ENCODE measurements at regions not wholly inside any gene's neighbourhood (a gene's known extent, or its start where the extent isn't known, plus 50 kb on each side); places are given as distances from the start of the nearest gene placed in this dataset.

- no peak overlapping the region for H3K27ac ChIP-seq
- no peak for TF ChIP-seq CTCF (IDR thresholded peaks at IDR 0.05)
- TF ChIP-seq POLR2A (IDR thresholded peaks at IDR 0.05) = no peak
- intact Hi-C loops (cut with DNase I) = no loop called here
- H3K4me3 ChIP-seq (replicated peaks in 1 of 3) = no peak overlapping the region
- WGBS, 2 donors = 88 to 91% methylated on average over 10 of the region's 10 CpGs
- H3K4me1 ChIP-seq = peaks cover 9 to 15% of the 10 kb centered on the region in 2 donors
- H3K36me3 ChIP-seq = no peaks in the 10 kb centered on the region
- H3K9me3 ChIP-seq = no peaks in the 10 kb centered on the region
- no peaks in the 10 kb centered on the region for H3K27me3 ChIP-seq
- DNase-seq = no peak
These were observed 68.9 kb downstream of the PEX11G start for GRCh38 chr19:7419777-7420439.

DNA sequence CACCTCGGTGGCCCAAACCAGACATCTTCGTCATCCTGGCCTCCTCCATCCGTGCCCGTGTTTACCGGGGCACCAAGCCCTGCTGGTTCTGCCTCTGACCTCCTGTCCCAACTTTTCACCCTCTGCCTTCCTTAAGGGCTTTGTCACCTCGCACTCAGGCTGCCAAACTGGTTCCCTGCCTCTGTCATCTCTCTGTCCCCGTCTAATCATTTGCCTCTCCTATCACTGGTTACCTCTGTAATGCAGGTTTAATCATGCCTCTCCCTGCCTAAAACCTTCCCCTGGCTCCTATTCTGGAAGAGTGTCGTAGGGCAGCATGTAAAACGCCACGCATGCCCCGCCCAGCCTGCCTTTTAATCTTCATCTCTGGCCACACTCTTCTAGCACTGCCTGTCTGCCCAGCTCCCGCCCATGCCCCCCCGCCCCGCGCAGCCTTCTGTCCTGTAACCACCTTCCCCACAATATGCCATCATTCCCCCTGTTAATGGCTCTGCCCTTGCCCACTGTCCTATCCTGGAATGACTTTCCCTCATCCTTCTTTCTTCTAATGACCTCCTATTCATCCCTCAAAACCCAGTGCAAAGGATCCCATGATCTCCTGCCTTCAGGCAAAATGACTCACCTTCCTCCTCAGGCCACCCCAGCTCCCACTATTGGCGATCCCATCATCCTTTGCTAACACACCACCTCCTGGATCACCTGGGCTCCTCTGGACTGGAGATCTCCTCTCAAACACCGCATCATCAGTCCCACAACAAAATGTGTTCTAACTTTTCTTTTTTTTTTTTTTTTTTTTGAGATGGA, 66.7 kb downstream of the PEX11G start:
- no peak for TF ChIP-seq POLR2A (IDR thresholded peaks at IDR 0.05)
- no peak for TF ChIP-seq CTCF (IDR thresholded peaks at IDR 0.05)
- intact Hi-C loops (cut with DNase I) = no loop called here
- no peak for DNase-seq
- H3K9me3 ChIP-seq = no peaks in the 10 kb centered on the region
- no peaks in the 10 kb centered on the region for H3K27me3 ChIP-seq
- 94 to 95% methylated on average over 17 of the region's 17 CpGs for WGBS, 2 donors
- H3K4me3 ChIP-seq (replicated peaks in 1 of 3) = no peak overlapping the region
- no peaks in the 10 kb centered on the region for H3K36me3 ChIP-seq
- H3K4me1 ChIP-seq = peaks cover 0 to 7% of the 10 kb centered on the region in 2 donors
- no peak overlapping the region for H3K27ac ChIP-seq
